ENCODE measurements at regions not wholly inside any gene's neighbourhood (a gene's known extent, or its start where the extent isn't known, plus 50 kb on each side); places are given as distances from the start of the nearest gene placed in this dataset.

DNA sequence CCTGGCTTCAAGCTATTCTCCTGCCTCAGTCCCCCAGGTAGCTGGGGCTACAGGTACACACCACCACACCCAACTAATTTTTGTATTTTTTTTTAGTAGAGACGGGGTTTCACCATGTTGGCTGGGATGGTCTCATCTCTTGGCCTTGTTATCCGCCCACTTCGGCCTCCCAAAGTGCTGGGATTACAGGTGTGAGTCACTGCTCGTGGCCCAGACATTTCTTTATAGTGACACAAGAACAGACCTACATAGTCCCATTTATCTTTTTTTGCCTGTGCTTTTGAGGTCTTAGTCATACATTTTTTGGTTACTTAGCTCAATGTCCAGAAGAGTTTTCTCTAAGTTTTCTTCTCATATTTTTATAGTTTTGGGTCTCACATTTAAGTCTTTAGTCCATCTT, 247.4 kb downstream of the SYT10 start:
- ATAC-seq (ENCODE audit: insufficient read depth, low read depth) (no peak), DNase-seq (no peak)
- Histone ChIP-seq H3K9me3 (ENCODE audit: insufficient read depth, low read length, severe bottlenecking) (no peaks in the 10 kb centered on the region), H3K27me3 (ENCODE audit: insufficient read depth, low read length, poor library complexity) (no peaks in the 10 kb centered on the region), H3K9ac (ENCODE audit: low read depth, low read length) (no peak overlapping the region), H3K4me3 (ENCODE audit: low read depth in 1 of 2, low read length in 2 of 2) (no peak overlapping the region), H3K79me2 (ENCODE audit: insufficient read depth, low read length) (no peaks in the 10 kb centered on the region), H3K36me3 (ENCODE audit: insufficient read depth, low read length) (no peaks in the 10 kb centered on the region), H3K4me1 (ENCODE audit: insufficient read depth, low read length) (no peaks in the 10 kb centered on the region), H3K27ac (ENCODE audit: low read length) (no peak overlapping the region), H3K4me2 (ENCODE audit: insufficient read depth, low read length) (no peak overlapping the region), H4K20me1 (ENCODE audit: insufficient read depth, low read length) (no peaks in the 10 kb centered on the region), H2AFZ (ENCODE audit: low read depth, low read length) (no peak overlapping the region)
- no peak for TF ChIP-seq EZH2 (IDR thresholded peaks at IDR 0.05; ENCODE audit: borderline replicate concordance, low read depth, low read length, severe bottlenecking)
- TF ChIP-seq, protein P1, sequence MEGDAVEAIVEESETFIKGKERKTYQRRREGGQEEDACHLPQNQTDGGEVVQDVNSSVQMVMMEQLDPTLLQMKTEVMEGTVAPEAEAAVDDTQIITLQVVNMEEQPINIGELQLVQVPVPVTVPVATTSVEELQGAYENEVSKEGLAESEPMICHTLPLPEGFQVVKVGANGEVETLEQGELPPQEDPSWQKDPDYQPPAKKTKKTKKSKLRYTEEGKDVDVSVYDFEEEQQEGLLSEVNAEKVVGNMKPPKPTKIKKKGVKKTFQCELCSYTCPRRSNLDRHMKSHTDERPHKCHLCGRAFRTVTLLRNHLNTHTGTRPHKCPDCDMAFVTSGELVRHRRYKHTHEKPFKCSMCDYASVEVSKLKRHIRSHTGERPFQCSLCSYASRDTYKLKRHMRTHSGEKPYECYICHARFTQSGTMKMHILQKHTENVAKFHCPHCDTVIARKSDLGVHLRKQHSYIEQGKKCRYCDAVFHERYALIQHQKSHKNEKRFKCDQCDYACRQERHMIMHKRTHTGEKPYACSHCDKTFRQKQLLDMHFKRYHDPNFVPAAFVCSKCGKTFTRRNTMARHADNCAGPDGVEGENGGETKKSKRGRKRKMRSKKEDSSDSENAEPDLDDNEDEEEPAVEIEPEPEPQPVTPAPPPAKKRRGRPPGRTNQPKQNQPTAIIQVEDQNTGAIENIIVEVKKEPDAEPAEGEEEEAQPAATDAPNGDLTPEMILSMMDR (IDR thresholded peaks at IDR 0.05; ENCODE audit: borderline replicate concordance, extremely low read depth, low read length, poor library complexity, severe bottlenecking): no peak

DNA sequence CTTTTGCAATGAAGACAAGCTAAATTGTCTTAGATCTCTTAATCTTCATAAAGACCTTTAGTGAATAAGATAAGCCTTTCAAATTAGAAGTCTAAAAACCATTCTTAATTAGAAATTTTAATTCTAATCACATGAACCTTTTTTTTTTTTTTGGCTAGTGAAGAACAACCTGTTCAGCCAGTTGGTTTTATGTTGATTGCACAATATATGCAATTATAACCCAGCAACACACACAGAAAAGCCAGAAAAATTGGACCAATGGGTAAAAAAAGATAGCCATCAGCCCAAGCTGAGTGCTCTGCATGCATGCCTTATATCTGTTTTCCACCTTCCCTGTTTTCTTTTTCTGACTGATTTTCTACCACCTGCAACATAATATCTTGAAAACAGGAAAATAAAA, 252.2 kb downstream of the SYT10 start:
- Histone ChIP-seq H3K4me3 (ENCODE audit: low read depth in 1 of 2, low read length in 2 of 2) (no peak overlapping the region), H3K79me2 (ENCODE audit: insufficient read depth, low read length) (no peaks in the 10 kb centered on the region), H3K4me1 (ENCODE audit: insufficient read depth, low read length) (no peaks in the 10 kb centered on the region), H3K4me2 (ENCODE audit: insufficient read depth, low read length) (no peak overlapping the region), H4K20me1 (ENCODE audit: insufficient read depth, low read length) (no peaks in the 10 kb centered on the region), H3K36me3 (ENCODE audit: insufficient read depth, low read length) (no peaks in the 10 kb centered on the region), H3K27ac (ENCODE audit: low read length) (no peak overlapping the region), H3K27me3 (ENCODE audit: insufficient read depth, low read length, poor library complexity) (no peaks in the 10 kb centered on the region), H2AFZ (ENCODE audit: low read depth, low read length) (no peak overlapping the region), H3K9me3 (ENCODE audit: insufficient read depth, low read length, severe bottlenecking) (no peaks in the 10 kb centered on the region), H3K9ac (ENCODE audit: low read depth, low read length) (no peak overlapping the region)
- DNase-seq: no peak
- no peak for ATAC-seq (ENCODE audit: insufficient read depth, low read depth)
- TF ChIP-seq EZH2 (IDR thresholded peaks at IDR 0.05; ENCODE audit: borderline replicate concordance, low read depth, low read length, severe bottlenecking): no peak
- TF ChIP-seq, protein P1 (IDR thresholded peaks at IDR 0.05; ENCODE audit: borderline replicate concordance, extremely low read depth, low read length, poor library complexity, severe bottlenecking): no peak

DNA sequence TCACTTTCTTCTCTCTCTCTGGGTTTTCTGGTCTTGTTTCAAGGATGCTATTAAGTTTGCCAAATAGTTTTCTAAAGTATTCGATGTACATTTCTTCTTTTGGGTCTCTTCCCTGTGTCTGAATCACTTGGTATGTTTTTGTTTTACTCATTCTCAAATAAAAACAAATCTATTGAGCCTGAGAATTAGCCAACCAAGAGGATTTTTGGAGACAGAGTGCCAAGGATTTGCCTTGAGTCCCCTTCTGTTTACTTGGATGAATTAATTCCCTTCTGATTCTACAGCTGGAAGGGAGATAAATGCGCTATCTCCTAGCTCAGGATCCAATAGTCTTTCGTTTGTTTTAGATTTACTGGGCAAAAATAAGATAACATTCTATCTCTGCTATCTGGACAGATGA, 255.5 kb downstream of the SYT10 start:
- no peak overlapping the region for H3K9ac ChIP-seq (ENCODE audit: low read depth, low read length)
- H3K36me3 ChIP-seq (ENCODE audit: insufficient read depth, low read length): no peaks in the 10 kb centered on the region
- H2AFZ ChIP-seq (ENCODE audit: low read depth, low read length): no peak overlapping the region
- no peak overlapping the region for H3K4me2 ChIP-seq (ENCODE audit: insufficient read depth, low read length)
- H3K4me1 ChIP-seq (ENCODE audit: insufficient read depth, low read length): no peaks in the 10 kb centered on the region
- H3K27me3 ChIP-seq (ENCODE audit: insufficient read depth, low read length, poor library complexity): no peaks in the 10 kb centered on the region
- H3K79me2 ChIP-seq (ENCODE audit: insufficient read depth, low read length): no peaks in the 10 kb centered on the region
- H3K27ac ChIP-seq (ENCODE audit: low read length): no peak overlapping the region
- ATAC-seq (ENCODE audit: insufficient read depth, low read depth) (no peak), DNase-seq (no peak)
- no peaks in the 10 kb centered on the region for H3K9me3 ChIP-seq (ENCODE audit: insufficient read depth, low read length, severe bottlenecking)
- TF ChIP-seq, protein P1 (IDR thresholded peaks at IDR 0.05; ENCODE audit: borderline replicate concordance, extremely low read depth, low read length, poor library complexity, severe bottlenecking): no peak
- TF ChIP-seq EZH2 (IDR thresholded peaks at IDR 0.05; ENCODE audit: borderline replicate concordance, low read depth, low read length, severe bottlenecking): no peak
- no peaks in the 10 kb centered on the region for H4K20me1 ChIP-seq (ENCODE audit: insufficient read depth, low read length)
- no peak overlapping the region for H3K4me3 ChIP-seq (ENCODE audit: low read depth in 1 of 2, low read length in 2 of 2)

DNA sequence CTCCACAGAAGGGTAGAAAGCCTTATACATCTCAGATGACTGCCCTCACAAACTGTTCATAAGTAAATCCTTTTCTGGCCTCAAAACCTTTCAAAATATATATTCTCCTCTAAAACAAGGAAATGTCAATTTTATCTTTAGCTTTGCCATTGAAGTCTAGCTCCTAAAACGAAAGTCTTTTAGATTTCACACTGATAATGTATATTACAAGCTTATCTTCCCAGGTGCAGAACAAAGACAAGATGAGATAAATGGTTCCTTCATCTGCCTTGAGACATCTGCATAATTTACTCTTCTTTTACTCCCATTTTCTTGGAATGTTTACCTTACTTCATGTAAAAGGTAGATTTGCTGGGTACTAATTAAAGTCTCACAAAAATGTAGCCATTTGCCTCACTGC, 257.1 kb downstream of the SYT10 start:
- Histone ChIP-seq H3K79me2 (ENCODE audit: insufficient read depth, low read length) (no peaks in the 10 kb centered on the region), H4K20me1 (ENCODE audit: insufficient read depth, low read length) (no peaks in the 10 kb centered on the region), H3K4me3 (ENCODE audit: low read depth in 1 of 2, low read length in 2 of 2) (no peak overlapping the region), H3K9me3 (ENCODE audit: insufficient read depth, low read length, severe bottlenecking) (no peaks in the 10 kb centered on the region), H3K9ac (ENCODE audit: low read depth, low read length) (no peak overlapping the region), H3K27ac (ENCODE audit: low read length) (no peak overlapping the region), H2AFZ (ENCODE audit: low read depth, low read length) (no peak overlapping the region), H3K4me2 (ENCODE audit: insufficient read depth, low read length) (no peak overlapping the region), H3K36me3 (ENCODE audit: insufficient read depth, low read length) (no peaks in the 10 kb centered on the region), H3K27me3 (ENCODE audit: insufficient read depth, low read length, poor library complexity) (no peaks in the 10 kb centered on the region), H3K4me1 (ENCODE audit: insufficient read depth, low read length) (no peaks in the 10 kb centered on the region)
- DNase-seq: no peak
- TF ChIP-seq, protein P1 (IDR thresholded peaks at IDR 0.05; ENCODE audit: borderline replicate concordance, extremely low read depth, low read length, poor library complexity, severe bottlenecking): no peak
- no peak for TF ChIP-seq EZH2 (IDR thresholded peaks at IDR 0.05; ENCODE audit: borderline replicate concordance, low read depth, low read length, severe bottlenecking)
- ATAC-seq (ENCODE audit: insufficient read depth, low read depth): no peak

Data from DND-41 (cell line).